ENCODE measurements at regions not wholly inside any gene's neighbourhood (a gene's known extent, or its start where the extent isn't known, plus 50 kb on each side); places are given as distances from the start of the nearest gene placed in this dataset.

- no peak overlapping the region for H3K4me2 ChIP-seq (ENCODE audit: unreplicated experiment)
- no peaks in the 10 kb centered on the region for H3K9me2 ChIP-seq (ENCODE audit: insufficient read depth)
- H2AFZ ChIP-seq = no peak overlapping the region
- TF ChIP-seq EZH2phosphoT487 (IDR thresholded peaks at IDR 0.05; ENCODE audit: insufficient read depth, low read depth) (no peak), EZH2 (IDR thresholded peaks at IDR 0.05; ENCODE audit: insufficient read depth, poor library complexity, severe bottlenecking) (no peak)
- no peak for DNase-seq
- H3K4me3 ChIP-seq = no peak overlapping the region
- WGBS, 2 experiments (ENCODE audit: low coverage in 1 of 2, low lambda C conversion rate in 2 of 2, missing lambda C conversion rate in 2 of 2) = 44% methylated on average over 29 of the region's 29 CpGs
- no peaks in the 10 kb centered on the region for H3K27me3 ChIP-seq (replicated peaks; ENCODE audit: insufficient read depth)
- in situ Hi-C loops (cut with MboI) = no loop called here
- H3K36me3 ChIP-seq (ENCODE audit: low read depth) = no peaks in the 10 kb centered on the region
- H3K79me2 ChIP-seq (ENCODE audit: insufficient read depth) = no peaks in the 10 kb centered on the region
- no peaks in the 10 kb centered on the region for H3K4me1 ChIP-seq (ENCODE audit: insufficient read depth)
- no peak overlapping the region for H3K27ac ChIP-seq
- H3K9ac ChIP-seq = no peak overlapping the region
- H3F3A ChIP-seq (ENCODE audit: insufficient read depth) = no peaks in the 10 kb centered on the region
- no peaks in the 10 kb centered on the region for H4K20me1 ChIP-seq (ENCODE audit: insufficient read depth)
- no peaks in the 10 kb centered on the region for H3K9me3 ChIP-seq (ENCODE audit: low read depth)
These were observed 124.4 kb upstream of the RNF32 start for GRCh38 chr7:156515911-156516790.

DNA sequence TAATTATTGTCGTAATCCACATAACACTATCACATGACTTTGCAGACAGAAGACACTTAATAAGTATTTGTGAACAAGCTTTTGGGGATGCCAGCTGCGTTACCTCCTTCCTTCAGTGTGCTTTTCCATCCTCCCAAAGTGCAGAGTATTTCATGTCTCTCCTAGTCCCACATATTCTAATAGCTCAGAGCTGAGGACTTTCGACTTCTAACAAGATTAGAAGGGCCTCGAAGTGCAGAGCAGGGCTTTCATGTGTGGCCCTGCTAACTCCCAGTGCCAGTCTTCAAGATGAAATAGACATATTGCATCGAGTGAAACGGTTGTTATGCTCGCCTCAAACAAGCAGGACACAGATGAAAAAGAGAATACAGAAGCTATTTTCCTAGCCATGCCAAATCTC is 125.7 kb upstream of the RNF32 start:
- H3F3A ChIP-seq (ENCODE audit: insufficient read depth) = no peaks in the 10 kb centered on the region

DNA sequence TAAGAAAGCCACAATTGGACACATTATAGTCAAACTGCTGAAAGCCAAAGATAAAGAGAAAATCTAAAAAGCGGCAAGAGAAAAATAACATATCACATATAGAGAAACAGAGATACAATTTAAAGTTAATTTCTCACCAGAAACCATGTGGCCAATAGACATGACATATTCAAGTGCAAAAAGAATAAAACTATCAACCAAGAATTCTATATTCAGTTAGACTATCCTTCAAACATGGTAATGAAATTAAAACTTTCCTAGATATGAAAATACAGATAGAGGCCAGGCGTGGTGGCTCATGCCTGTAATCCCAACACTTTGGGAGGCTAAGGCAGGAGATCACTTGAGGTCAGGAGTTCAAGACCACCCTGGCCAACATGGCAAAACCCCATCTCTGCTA is 129.1 kb upstream of the RNF32 start:
- Histone ChIP-seq H4K20me1 (ENCODE audit: insufficient read depth) (no peaks in the 10 kb centered on the region), H3K79me2 (ENCODE audit: insufficient read depth) (no peaks in the 10 kb centered on the region), H3K4me3 (no peak overlapping the region), H3K9me3 (ENCODE audit: low read depth) (no peaks in the 10 kb centered on the region), H3K27ac (no peak overlapping the region), H3K36me3 (ENCODE audit: low read depth) (no peaks in the 10 kb centered on the region), H3F3A (ENCODE audit: insufficient read depth) (no peaks in the 10 kb centered on the region), H3K27me3 (replicated peaks; ENCODE audit: insufficient read depth) (no peaks in the 10 kb centered on the region), H3K9me2 (ENCODE audit: insufficient read depth) (no peaks in the 10 kb centered on the region), H3K4me2 (ENCODE audit: unreplicated experiment) (no peak overlapping the region), H3K4me1 (ENCODE audit: insufficient read depth) (no peaks in the 10 kb centered on the region), H3K9ac (no peak overlapping the region), H2AFZ (no peak overlapping the region)
- in situ Hi-C loops (cut with MboI) = no loop called here
- 26 to 27% methylated on average over 2 of the region's 2 CpGs for WGBS, 2 experiments (ENCODE audit: low coverage in 1 of 2, low lambda C conversion rate in 2 of 2, missing lambda C conversion rate in 2 of 2)
- no peak for DNase-seq
- TF ChIP-seq EZH2phosphoT487 (IDR thresholded peaks at IDR 0.05; ENCODE audit: insufficient read depth, low read depth) (no peak), EZH2 (IDR thresholded peaks at IDR 0.05; ENCODE audit: insufficient read depth, poor library complexity, severe bottlenecking) (no peak)

More for the DNA sequence above, 125.7 kb upstream of the RNF32 start:
- in situ Hi-C loops (cut with MboI) = no loop called here
- H3K4me1 ChIP-seq (ENCODE audit: insufficient read depth) = no peaks in the 10 kb centered on the region
- H3K36me3 ChIP-seq (ENCODE audit: low read depth) = no peaks in the 10 kb centered on the region
- WGBS, 2 experiments (ENCODE audit: low coverage in 1 of 2, low lambda C conversion rate in 2 of 2, missing lambda C conversion rate in 2 of 2) = 12 to 20% methylated on average over 7 of the region's 7 CpGs
- no peaks in the 10 kb centered on the region for H4K20me1 ChIP-seq (ENCODE audit: insufficient read depth)
- H2AFZ ChIP-seq = no peak overlapping the region
- no peaks in the 10 kb centered on the region for H3K9me3 ChIP-seq (ENCODE audit: low read depth)
- no peak overlapping the region for H3K4me2 ChIP-seq (ENCODE audit: unreplicated experiment)
- no peak overlapping the region for H3K27ac ChIP-seq
- no peaks in the 10 kb centered on the region for H3K9me2 ChIP-seq (ENCODE audit: insufficient read depth)
- no peak overlapping the region for H3K4me3 ChIP-seq
- H3K9ac ChIP-seq = no peak overlapping the region
- H3K79me2 ChIP-seq (ENCODE audit: insufficient read depth) = no peaks in the 10 kb centered on the region
- H3K27me3 ChIP-seq (replicated peaks; ENCODE audit: insufficient read depth) = no peaks in the 10 kb centered on the region
- TF ChIP-seq EZH2 (IDR thresholded peaks at IDR 0.05; ENCODE audit: insufficient read depth, poor library complexity, severe bottlenecking) = no peak
- TF ChIP-seq EZH2phosphoT487 (IDR thresholded peaks at IDR 0.05; ENCODE audit: insufficient read depth, low read depth) = no peak
- no peak for DNase-seq

- no peaks in the 10 kb centered on the region for H3K79me2 ChIP-seq (ENCODE audit: insufficient read depth)
- no peak overlapping the region for H3K9ac ChIP-seq
- no peak overlapping the region for H3K4me3 ChIP-seq
- no peaks in the 10 kb centered on the region for H3K4me1 ChIP-seq (ENCODE audit: insufficient read depth)
- H3K4me2 ChIP-seq (ENCODE audit: unreplicated experiment) = no peak overlapping the region
- H3K9me2 ChIP-seq (ENCODE audit: insufficient read depth) = no peaks in the 10 kb centered on the region
- no peaks in the 10 kb centered on the region for H3K9me3 ChIP-seq (ENCODE audit: low read depth)
- H3K27me3 ChIP-seq (replicated peaks; ENCODE audit: insufficient read depth) = no peaks in the 10 kb centered on the region
- H3K27ac ChIP-seq = no peak overlapping the region
- H2AFZ ChIP-seq = no peak overlapping the region
- no peaks in the 10 kb centered on the region for H4K20me1 ChIP-seq (ENCODE audit: insufficient read depth)
- H3F3A ChIP-seq (ENCODE audit: insufficient read depth) = no peaks in the 10 kb centered on the region
- TF ChIP-seq EZH2phosphoT487 (IDR thresholded peaks at IDR 0.05; ENCODE audit: insufficient read depth, low read depth) = no peak
- TF ChIP-seq EZH2 (IDR thresholded peaks at IDR 0.05; ENCODE audit: insufficient read depth, poor library complexity, severe bottlenecking) = no peak
- in situ Hi-C loops (cut with MboI) = no loop called here
- no peak for DNase-seq
- H3K36me3 ChIP-seq (ENCODE audit: low read depth) = no peaks in the 10 kb centered on the region
These were observed 129.6 kb upstream of the RNF32 start for GRCh38 chr7:156510966-156511365.

Data from GM23248 (cell line).